GM12878 (cell line): ENCODE measurements at regions not wholly inside any gene's neighbourhood (a gene's known extent, or its start where the extent isn't known, plus 50 kb on each side); places are given as distances from the start of the nearest gene placed in this dataset.

Experiments used
- ATAC-seq: fragments of 200-7000 bp; cut with Tn5 transposase; 3 replicates; pipeline ENCODE4 v1.9.1; 2020; ENCODE audit warnings: mild to moderate bottlenecking, moderate library complexity
- BruUV-seq: library from RNA; stranded (reverse); fragments of 400-500 nt; replicated peaks from 2 replicates; lab custom pipeline; 2021; lab: Mats Ljungman, UMichigan
- CTCF ChIA-PET: fragments of 300-600 bp; sonication (Branson Sonifier 250); formaldehyde crosslinking; extraction: SDS; loops from one replicate; lab custom pipeline; 2021; ENCODE audit warnings: inconsistent platforms; lab: Yijun Ruan, JAX
- POLR2A ChIA-PET: fragments of 350-600 bp; formaldehyde crosslinking; extraction: SDS; loops from one replicate; lab custom pipeline; 2021; ENCODE audit warnings: inconsistent platforms; lab: Charles Lee
- RAD21 ChIA-PET: fragments of 300-600 bp; sonication (Branson Sonifier 250); formaldehyde crosslinking; loops from one replicate; lab custom pipeline; 2023; ENCODE audit warnings: antibody characterized with exemption; ENCODE audit not compliant: unreplicated experiment; lab: Charles Lee
- SMC1A ChIA-PET: fragments of 300-600 bp; sonication (Branson Sonifier 250); formaldehyde crosslinking; loops from one replicate; lab custom pipeline; 2023; ENCODE audit not compliant: unreplicated experiment, uncharacterized antibody; lab: Charles Lee
- DNase-seq: peaks from one replicate; pipeline ENCODE4 v3.0.0-alpha.2; 2011; ENCODE audit warnings: low read depth, low spot score
- FAIRE-seq: peaks from 3 replicates; lab custom pipeline; 2011; peaks lifted over from hg19 to GRCh38; lab: Jason Lieb, UNC
- H2AFZ ChIP-seq: 2 replicates; pipeline ENCODE4 v1.6.0; 2011; ENCODE audit warnings: low read depth, low read length, control low read depth; ENCODE audit not compliant: control insufficient read depth
- H3K27ac ChIP-seq: 2 replicates; pipeline ENCODE4 v1.5.1; 2011; ENCODE audit warnings: control low read depth; ENCODE audit not compliant: control insufficient read depth, insufficient read depth
- H3K27me3 ChIP-seq, 2 experiments: replicated peaks in 1 of 2; 2 replicates each; pipeline versions ENCODE4 v1.6.0 to v1.6.1; 2011; ENCODE audit warnings: low read length in 1 of 2; ENCODE audit not compliant: control insufficient read depth in 2 of 2, insufficient read depth in 2 of 2
- H3K36me3 ChIP-seq, 2 experiments: 2 replicates each; pipeline ENCODE4 v1.5.1; 2011; ENCODE audit warnings: low read length in 1 of 2; ENCODE audit not compliant: control insufficient read depth in 2 of 2, insufficient read depth in 2 of 2
- H3K4me1 ChIP-seq: 2 replicates; pipeline ENCODE4 v1.6.1; 2011; ENCODE audit warnings: mild to moderate bottlenecking, low read length, moderate library complexity, mixed read lengths; ENCODE audit not compliant: control insufficient read depth, insufficient read depth
- H3K4me2 ChIP-seq: 2 replicates; pipeline ENCODE4 v1.6.0; 2011; ENCODE audit warnings: control low read depth; ENCODE audit not compliant: control insufficient read depth, insufficient read depth
- H3K4me3 ChIP-seq: fragments of 200-600 bp; sonication (generic); 2 replicates; pipeline ENCODE4 v1.5.1; 2016
- H3K79me2 ChIP-seq: 2 replicates; pipeline ENCODE4 v1.6.0; 2011; ENCODE audit warnings: low read length; ENCODE audit not compliant: control insufficient read depth, insufficient read depth
- H3K9ac ChIP-seq: 2 replicates; pipeline ENCODE4 v1.8.0; 2011; ENCODE audit warnings: low read length, control low read depth, mixed read lengths; ENCODE audit not compliant: control insufficient read depth, insufficient read depth
- H3K9me3 ChIP-seq: replicated peaks from 3 replicates; pipeline ENCODE4 v1.5.1; 2011; ENCODE audit warnings: mild to moderate bottlenecking, low read length; ENCODE audit not compliant: control insufficient read depth, insufficient read depth
- H4K20me1 ChIP-seq: 2 replicates; pipeline ENCODE4 v1.6.0; 2011; ENCODE audit not compliant: control insufficient read depth, insufficient read depth
- CBX3 ChIP-seq: fragments of 200-600 bp; sonication (generic); IDR thresholded peaks from 2 replicates; pipeline ENCODE4 v1.6.1; 2016; ENCODE audit warnings: low read depth, borderline replicate concordance
- CHD1 ChIP-seq: IDR thresholded peaks from 2 replicates; pipeline ENCODE4 v1.6.1; 2012; ENCODE audit warnings: low read depth, low read length, improper control_type of control experiment
- DPF2 ChIP-seq: fragments of 450-650 bp; IDR thresholded peaks from 2 replicates; pipeline ENCODE4 v1.6.1; 2017; ENCODE audit warnings: mild to moderate bottlenecking
- EED ChIP-seq: sonication (generic); IDR thresholded peaks from 2 replicates; pipeline ENCODE4 v1.6.1; 2016; ENCODE audit warnings: antibody characterized with exemption, low read depth
- HDAC2 ChIP-seq: fragments of 200-600 bp; sonication (generic); IDR thresholded peaks from 2 replicates; pipeline ENCODE4 v1.6.1; 2017
- KLF5 ChIP-seq: fragments of 450-650 bp; IDR thresholded peaks from 2 replicates; pipeline ENCODE4 v1.6.1; 2014; ENCODE audit warnings: mild to moderate bottlenecking; ENCODE audit not compliant: partially characterized antibody
- MEF2A ChIP-seq: IDR thresholded peaks from 2 replicates; pipeline ENCODE4 v1.6.1; 2011; ENCODE audit warnings: low read depth, mild to moderate bottlenecking, low read length, moderate library complexity; ENCODE audit not compliant: insufficient read depth
- PML ChIP-seq: IDR thresholded peaks from 2 replicates; pipeline ENCODE4 v1.6.1; 2012; ENCODE audit warnings: low read length, inconsistent platforms
- ZBTB40 ChIP-seq: fragments of 450-650 bp; IDR thresholded peaks from 2 replicates; pipeline ENCODE4 v1.6.1; 2016; ENCODE audit warnings: mild to moderate bottlenecking, moderate library complexity, borderline replicate concordance
- ZSCAN29 ChIP-seq: fragments of 450-650 bp; IDR thresholded peaks from 2 replicates; pipeline ENCODE4 v1.6.1; 2017; ENCODE audit warnings: mild to moderate bottlenecking, moderate library complexity
- WGBS: methylation state at CpG from one replicate; pipeline ENCODE4 v1.1.6; 2016; ENCODE audit warnings: low lambda C conversion rate; ENCODE audit not compliant: insufficient replicate concordance, insufficient coverage; ENCODE audit errors: missing lambda C conversion rate; 5-methylcytosine and 5-hydroxymethylcytosine counted together
- in situ Hi-C: fragments of 300-500 bp; cut with MboI; formaldehyde crosslinking; loops from 9 replicates; pipeline ENCODE4 v1.14.3; 2018; ENCODE audit warnings: mixed read lengths
- intact Hi-C: fragments of 100-400 bp; cut with micrococcal nuclease; formaldehyde crosslinking; loops from one replicate; pipeline ENCODE4 v1.14.2; 2022; ENCODE audit not compliant: unreplicated experiment
- TF ChIP-seq, protein P1 (sequence below): IDR thresholded peaks from 2 replicates; pipeline ENCODE4 v1.6.1; 2012; ENCODE audit warnings: low read length, inconsistent platforms

- H3K4me2 ChIP-seq, result no peak overlapping the region
- 33% methylated on average over 41 of the region's 42 CpGs for WGBS
- H3K27ac ChIP-seq, result no peak overlapping the region
- H3K36me3 ChIP-seq, result no peaks in the 10 kb centered on the region
- no TSS peak for BruUV-seq
- peaks cover 6 to 10% of the 10 kb centered on the region in 2 experiments for H3K27me3 ChIP-seq
- no peaks in the 10 kb centered on the region for H4K20me1 ChIP-seq
- H3K9me3 ChIP-seq, result no peaks in the 10 kb centered on the region
- intact Hi-C loops, result no loop called here
- ChIA-PET SMC1A (no interaction called here), POLR2A (no interaction called here), CTCF (no interaction called here), RAD21 (no interaction called here)
- no peak for DNase-seq
- no peak overlapping the region for H2AFZ ChIP-seq
- H3K79me2 ChIP-seq, result no peaks in the 10 kb centered on the region
- no peak overlapping the region for H3K9ac ChIP-seq
- in situ Hi-C loops, result no loop called here
- TF ChIP-seq HDAC2 (no peak), EED (no peak), DPF2 (no peak), PML (no peak)
- peak; percentile 21; the same call in 2 of the 3 replicates for ATAC-seq
- FAIRE-seq, result no peak
- H3K4me1 ChIP-seq, result no peaks in the 10 kb centered on the region
- H3K4me3 ChIP-seq, result no peak overlapping the region
These were observed 54.8 kb upstream of the TUBA3E start for GRCh38 chr2:130252880-130253645.

DNA sequence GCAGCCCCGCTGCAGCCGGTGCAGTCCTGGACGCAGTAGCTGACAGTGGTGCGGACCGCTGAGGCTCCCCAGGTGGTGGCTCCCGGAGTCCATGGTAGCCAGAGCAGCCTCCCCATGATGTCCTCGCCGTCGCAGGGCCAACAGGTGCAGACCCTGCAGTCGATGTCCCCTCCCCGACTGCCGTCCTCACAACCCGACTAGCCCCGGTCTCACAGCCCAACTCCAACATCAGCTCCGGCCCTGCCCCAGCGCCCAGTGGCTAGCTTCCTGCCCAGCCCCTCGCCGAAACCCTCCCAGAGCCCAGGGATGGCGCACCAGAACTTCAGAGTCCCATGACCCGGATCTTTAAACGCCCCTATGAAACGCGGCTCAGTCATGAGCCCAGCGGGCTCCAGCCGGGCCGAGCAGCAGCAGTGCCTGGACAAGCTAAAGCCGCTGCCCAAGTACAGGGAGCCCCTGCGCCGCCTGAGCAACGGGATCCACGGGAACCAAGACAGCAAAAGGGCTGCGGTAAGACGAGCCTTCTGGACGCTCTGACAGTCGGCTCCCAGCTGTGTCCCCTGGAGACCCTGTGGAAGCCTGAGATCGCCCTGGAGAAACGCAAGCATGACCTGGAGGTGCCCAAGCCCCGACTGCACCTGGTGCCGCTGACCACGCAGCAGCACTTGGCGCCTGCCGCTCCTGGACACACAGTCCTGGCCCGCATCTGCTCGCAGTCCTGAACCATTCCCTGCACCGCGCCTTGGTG, 53.8 kb upstream of the TUBA3E start:
- DNase-seq, result no peak
- in situ Hi-C loops, result no loop called here
- no peak for ATAC-seq
- H4K20me1 ChIP-seq, result no peaks in the 10 kb centered on the region
- no peak for FAIRE-seq
- ChIA-PET RAD21 (no interaction called here), CTCF (no interaction called here), POLR2A (no interaction called here), SMC1A (no interaction called here)
- H3K4me2 ChIP-seq, result no peak overlapping the region
- whole genome bisulfite sequencing, result 30% methylated on average over 43 of the region's 46 CpGs
- H3K4me3 ChIP-seq, result no peak overlapping the region
- no peaks in the 10 kb centered on the region for H3K9me3 ChIP-seq
- H2AFZ ChIP-seq, result no peak overlapping the region
- H3K36me3 ChIP-seq, result no peaks in the 10 kb centered on the region
- no peak overlapping the region for H3K9ac ChIP-seq
- BruUV-seq, result no TSS peak
- no peaks in the 10 kb centered on the region for H3K4me1 ChIP-seq
- H3K27me3 ChIP-seq, result peaks cover 6 to 10% of the 10 kb centered on the region in 2 experiments
- H3K27ac ChIP-seq, result no peak overlapping the region
- H3K79me2 ChIP-seq, result no peaks in the 10 kb centered on the region
- intact Hi-C loops, result no loop called here
- TF ChIP-seq ZSCAN29, result no peak
- no peak for TF ChIP-seq CBX3
- TF ChIP-seq KLF5, result no peak
- TF ChIP-seq, protein P1, sequence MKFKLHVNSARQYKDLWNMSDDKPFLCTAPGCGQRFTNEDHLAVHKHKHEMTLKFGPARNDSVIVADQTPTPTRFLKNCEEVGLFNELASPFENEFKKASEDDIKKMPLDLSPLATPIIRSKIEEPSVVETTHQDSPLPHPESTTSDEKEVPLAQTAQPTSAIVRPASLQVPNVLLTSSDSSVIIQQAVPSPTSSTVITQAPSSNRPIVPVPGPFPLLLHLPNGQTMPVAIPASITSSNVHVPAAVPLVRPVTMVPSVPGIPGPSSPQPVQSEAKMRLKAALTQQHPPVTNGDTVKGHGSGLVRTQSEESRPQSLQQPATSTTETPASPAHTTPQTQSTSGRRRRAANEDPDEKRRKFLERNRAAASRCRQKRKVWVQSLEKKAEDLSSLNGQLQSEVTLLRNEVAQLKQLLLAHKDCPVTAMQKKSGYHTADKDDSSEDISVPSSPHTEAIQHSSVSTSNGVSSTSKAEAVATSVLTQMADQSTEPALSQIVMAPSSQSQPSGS, result no peak
- no peak for TF ChIP-seq ZBTB40
- no peak for TF ChIP-seq MEF2A
- TF ChIP-seq CHD1, result no peak
